K562 (cell line): ENCODE measurements at regions not wholly inside any gene's neighbourhood (a gene's known extent, or its start where the extent isn't known, plus 50 kb on each side); places are given as distances from the start of the nearest gene placed in this dataset.

Source experiments
- NR2C1 ChIP-seq, 2 experiments: fragments of 450-650 bp; IDR thresholded peaks; 2 replicates each; pipeline ENCODE4 v1.6.1; 2017; ENCODE audit warnings: mild to moderate bottlenecking in 2 of 2, antibody characterized with exemption in 1 of 2, inconsistent platforms in 1 of 2, missing compliant biosample characterization in 1 of 2, missing genetic modification characterization in 1 of 2
- ZNF609 ChIP-seq: sonication (generic); formaldehyde crosslinking; IDR thresholded peaks from 2 replicates; pipeline ENCODE4 v1.8.1; 2023; ENCODE audit warnings: missing genetic modification reagents, mild to moderate bottlenecking, borderline replicate concordance
- TF ChIP-seq, protein P1 (sequence below): sonication (generic); formaldehyde crosslinking; IDR thresholded peaks from 2 replicates; pipeline ENCODE4 v1.8.0; 2022; ENCODE audit warnings: mild to moderate bottlenecking, missing genetic modification reagents, borderline replicate concordance

DNA sequence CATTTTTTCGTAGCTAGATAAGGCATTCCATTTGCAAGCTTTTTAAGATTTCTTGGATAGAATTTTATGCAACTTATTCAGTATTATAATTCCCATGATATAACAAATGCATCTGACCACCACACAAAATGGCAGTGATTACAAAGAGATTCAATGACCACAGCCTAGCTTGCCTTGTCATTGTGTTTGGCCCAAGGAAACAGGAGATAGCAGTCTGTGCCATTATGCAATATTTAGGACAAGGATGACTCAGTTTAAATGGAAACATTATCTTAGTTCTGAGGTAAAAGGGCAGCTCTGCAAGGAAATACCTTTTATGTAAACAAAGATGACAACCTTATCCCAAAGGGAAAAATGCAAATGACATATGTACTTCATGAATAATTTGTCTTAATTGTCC is 89.8 kb downstream of the NUDT12 start (continued):
- TF ChIP-seq, protein P1, sequence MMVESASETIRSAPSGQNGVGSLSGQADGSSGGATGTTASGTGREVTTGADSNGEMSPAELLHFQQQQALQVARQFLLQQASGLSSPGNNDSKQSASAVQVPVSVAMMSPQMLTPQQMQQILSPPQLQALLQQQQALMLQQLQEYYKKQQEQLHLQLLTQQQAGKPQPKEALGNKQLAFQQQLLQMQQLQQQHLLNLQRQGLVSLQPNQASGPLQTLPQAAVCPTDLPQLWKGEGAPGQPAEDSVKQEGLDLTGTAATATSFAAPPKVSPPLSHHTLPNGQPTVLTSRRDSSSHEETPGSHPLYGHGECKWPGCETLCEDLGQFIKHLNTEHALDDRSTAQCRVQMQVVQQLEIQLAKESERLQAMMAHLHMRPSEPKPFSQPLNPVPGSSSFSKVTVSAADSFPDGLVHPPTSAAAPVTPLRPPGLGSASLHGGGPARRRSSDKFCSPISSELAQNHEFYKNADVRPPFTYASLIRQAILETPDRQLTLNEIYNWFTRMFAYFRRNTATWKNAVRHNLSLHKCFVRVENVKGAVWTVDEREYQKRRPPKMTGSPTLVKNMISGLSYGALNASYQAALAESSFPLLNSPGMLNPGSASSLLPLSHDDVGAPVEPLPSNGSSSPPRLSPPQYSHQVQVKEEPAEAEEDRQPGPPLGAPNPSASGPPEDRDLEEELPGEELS (CRISPR knock-in tag), result no peak
- TF ChIP-seq ZNF609 (CRISPR knock-in tag) (no peak), NR2C1 (IDR thresholded peaks at IDR 0.05) (peak; percentile 48; the same call in 1 of the 2 replicates), NR2C1 (tag; IDR thresholded peaks at IDR 0.05) (peak; percentile 89)
- TF ChIP-seq, all 486 proteins: peak for 49
